Transverse colon (tissue), 4 donors: ENCODE measurements at regions not wholly inside any gene's neighbourhood (a gene's known extent, or its start where the extent isn't known, plus 50 kb on each side); places are given as distances from the start of the nearest gene placed in this dataset.

Experiments used
- DNase-seq: peaks from one replicate; pipeline ENCODE4 v3.0.0-alpha.2; 2019
- H3K27ac ChIP-seq, 4 donors: fragments of 200-600 bp; sonication (generic); 2 replicates each; pipeline ENCODE4 v1.5.1; 2016 to 2018; ENCODE audit warnings: inconsistent platforms in 4 of 4
- H3K27me3 ChIP-seq: fragments of 200-600 bp; sonication (generic); 2 replicates; pipeline ENCODE4 v1.5.1; 2017; ENCODE audit warnings: inconsistent platforms
- H3K36me3 ChIP-seq, 4 donors: fragments of 200-600 bp; sonication (generic); 2 replicates each; pipeline ENCODE4 v1.5.1; 2017 to 2019; ENCODE audit warnings: inconsistent platforms in 4 of 4
- H3K4me1 ChIP-seq, 4 donors: fragments of 200-600 bp; sonication (generic); 2 replicates each; pipeline ENCODE4 v1.5.1; 2017 to 2020; ENCODE audit warnings: inconsistent platforms in 4 of 4
- H3K4me3 ChIP-seq, 4 donors: fragments of 200-600 bp; sonication (generic); 1 replicate in 1 of 4; 2 replicates in 3 of 4; pipeline versions ENCODE4 v1.5.1 to v1.6.1; 2017 to 2019; ENCODE audit warnings: inconsistent platforms in 4 of 4
- H3K9me3 ChIP-seq, 2 donors: fragments of 200-600 bp; sonication (generic); 2 replicates each; pipeline ENCODE4 v1.5.1; 2017 to 2019; ENCODE audit warnings: inconsistent platforms in 2 of 2
- CTCF ChIP-seq, 5 experiments: fragments of 200-600 bp in 3 of 5; fragments of 450-650 bp in 2 of 5; sonication (generic) in 3 of 5; IDR thresholded peaks; 1 replicate in 2 of 5; 2 replicates in 3 of 5; pipeline ENCODE4 v1.5.1; 2016 to 2017; ENCODE audit warnings: antibody characterized with exemption in 5 of 5, inconsistent platforms in 3 of 5, mild to moderate bottlenecking in 2 of 5, moderate library complexity in 1 of 5
- EP300 ChIP-seq: sonication (generic); formaldehyde crosslinking; IDR thresholded peaks from one replicate; pipeline ENCODE4 v1.6.1; 2017; ENCODE audit warnings: antibody characterized with exemption, low read depth
- POLR2A ChIP-seq: fragments of 450-650 bp; IDR thresholded peaks from one replicate; pipeline ENCODE4 v1.6.1; 2016; ENCODE audit warnings: antibody characterized with exemption, mild to moderate bottlenecking, moderate library complexity
- POLR2AphosphoS5 ChIP-seq, 3 donors: sonication (generic); formaldehyde crosslinking; IDR thresholded peaks; one replicate each; pipeline ENCODE4 v1.6.1; 2016; ENCODE audit warnings: antibody characterized with exemption in 3 of 3
- WGBS, 2 donors: methylation state at CpG; one replicate each; pipeline ENCODE4 v1.1.5; 2018; ENCODE audit warnings: low coverage in 1 of 2; 5-methylcytosine and 5-hydroxymethylcytosine counted together
- in situ Hi-C, 4 donors: fragments of 200-750 bp; cut with MboI; loops; one replicate each; pipeline versions ENCODE4 v1.15.0 to v1.15.1; 2017; ENCODE audit warnings: low sequenced_read_pairs in 3 of 4, low pct_ligation_motif_present in 1 of 4, low pct_unique_long_range_greater_than_20kb in 1 of 4
- intact Hi-C: fragments of 100-400 bp; cut with DNase I; formaldehyde crosslinking; loops from one replicate; pipeline ENCODE4 v1.15.1; 2023; ENCODE audit warnings: low total_unique reads

- Histone ChIP-seq H3K4me3 (no peak overlapping the region), H3K9me3 (no peaks in the 10 kb centered on the region), H3K36me3 (no peaks in the 10 kb centered on the region), H3K27me3 (no peaks in the 10 kb centered on the region), H3K4me1 (peaks cover 14 to 64% (median 47%) of the 10 kb centered on the region in 4 donors), H3K27ac (peak overlapping the region; percentile 68 to 81 (median 74))
- TF ChIP-seq CTCF (IDR thresholded peaks at IDR 0.05): no peak
- peak in 1 of 3 donors; percentile 41 for TF ChIP-seq POLR2AphosphoS5 (IDR thresholded peaks at IDR 0.05)
- no peak for DNase-seq
- 46 to 48% methylated on average over 3 of the region's 3 CpGs for WGBS, 2 donors
- in situ Hi-C loops: loop anchor here in 1 of 4 donors (25.0 kb wide), 1 partner anchor 128 kb away; no protein-coding TSS in a partner anchor
- intact Hi-C loops: no loop called here
Observed at GRCh38 chr3:102084704-102085103, 235.4 kb downstream of the NFKBIZ start.

GRCh38 chr3:102085431-102086176 lies 236.3 kb downstream of the NFKBIZ start:
- DNase-seq: no peak
- Histone ChIP-seq H3K36me3 (no peaks in the 10 kb centered on the region), H3K27ac (peak overlapping the region; percentile 68 to 81 (median 74)), H3K4me1 (peaks cover 21 to 67% (median 52%) of the 10 kb centered on the region in 4 donors), H3K27me3 (no peaks in the 10 kb centered on the region), H3K9me3 (no peaks in the 10 kb centered on the region), H3K4me3 (no peak overlapping the region)
- intact Hi-C loops: no loop called here
- WGBS, 2 donors: 33 to 37% methylated on average over 3 of the region's 3 CpGs
- in situ Hi-C loops: loop anchor here in 1 of 4 donors (25.0 kb wide), 1 partner anchor 127 kb away; no protein-coding TSS in a partner anchor
- TF ChIP-seq CTCF (IDR thresholded peaks at IDR 0.05) (no peak), EP300 (no peak), POLR2AphosphoS5 (IDR thresholded peaks at IDR 0.05) (peak in 2 of 3 donors; percentile 7 to 17), POLR2A (no peak)

GRCh38 chr3:102087236-102087635 lies 237.9 kb downstream of the NFKBIZ start:
- 83 to 88% methylated on average over 4 of the region's 4 CpGs for WGBS, 2 donors
- no peak for DNase-seq
- H3K4me1 ChIP-seq: peaks cover 21 to 73% (median 56%) of the 10 kb centered on the region in 4 donors
- H3K4me3 ChIP-seq: no peak overlapping the region
- H3K9me3 ChIP-seq: no peaks in the 10 kb centered on the region
- no peaks in the 10 kb centered on the region for H3K27me3 ChIP-seq
- intact Hi-C loops: no loop called here
- no peak overlapping the region for H3K27ac ChIP-seq
- in situ Hi-C loops: loop anchor here in 1 of 4 donors (25.0 kb wide), 1 partner anchor 125 kb away; no protein-coding TSS in a partner anchor
- no peaks in the 10 kb centered on the region for H3K36me3 ChIP-seq
- TF ChIP-seq EP300: no peak
- no peak for TF ChIP-seq POLR2A
- no peak for TF ChIP-seq POLR2AphosphoS5 (IDR thresholded peaks at IDR 0.05)
- no peak for TF ChIP-seq CTCF (IDR thresholded peaks at IDR 0.05)

GRCh38 chr3:102089239-102089638 lies 239.9 kb downstream of the NFKBIZ start:
- intact Hi-C loops: no loop called here
- Histone ChIP-seq H3K36me3 (no peaks in the 10 kb centered on the region), H3K27ac (peak overlapping the region; percentile 58 to 75 (median 70)), H3K27me3 (no peaks in the 10 kb centered on the region), H3K9me3 (no peaks in the 10 kb centered on the region), H3K4me3 (no peak overlapping the region), H3K4me1 (peaks cover 20 to 62% (median 43%) of the 10 kb centered on the region in 4 donors)
- in situ Hi-C loops: loop anchor here in 1 of 4 donors (25.0 kb wide), 1 partner anchor 123 kb away; no protein-coding TSS in a partner anchor
- TF ChIP-seq EP300 (no peak), POLR2A (no peak), POLR2AphosphoS5 (IDR thresholded peaks at IDR 0.05) (peak in 1 of 3 donors; percentile 30)
- 25 to 29% methylated on average over 3 of the region's 3 CpGs for WGBS, 2 donors
- no peak for DNase-seq
